ENCODE measurements at regions not wholly inside any gene's neighbourhood (a gene's known extent, or its start where the extent isn't known, plus 50 kb on each side); places are given as distances from the start of the nearest gene placed in this dataset.

GRCh38 chr2:16615687-16616615 lies 49.7 kb downstream of the CYRIA start:
- H3K4me1 Mint-ChIP-seq = peaks cover 50% of the 10 kb centered on the region
- H3K27me3 Mint-ChIP-seq = no peaks in the 10 kb centered on the region
- DNase-seq = no peak
- intact Hi-C loops (cut with micrococcal nuclease) = loop anchor here (10.0 kb wide), 1 partner anchor 689 kb away; no protein-coding TSS in a partner anchor
- TF ChIP-seq CTCF (IDR thresholded peaks at IDR 0.05) = no peak
- ChIA-PET POLR2A (no interaction called here), CTCF (interaction anchor here (0.8 to 5.6 kb wide), 3 partner anchors 13 to 141 kb away, joined by 3 to 129 read pairs (median 42); no protein-coding TSS in a partner anchor)
- ATAC-seq (ENCODE audit: low read depth) = no peak
- H3K4me3 Mint-ChIP-seq = no peak overlapping the region
- H3K9me3 Mint-ChIP-seq = no peaks in the 10 kb centered on the region
- H3K36me3 Mint-ChIP-seq (ENCODE audit: low read depth) = peaks cover 96% of the 10 kb centered on the region
- peak overlapping the region; percentile 47 for H3K27ac Mint-ChIP-seq

GRCh38 chr2:16615246-16615645 lies 50.4 kb downstream of the CYRIA start:
- intact Hi-C loops (cut with micrococcal nuclease) = loop anchor here (10.0 kb wide), 1 partner anchor 690 kb away; no protein-coding TSS in a partner anchor
- no peak for ATAC-seq (ENCODE audit: low read depth)
- H3K27me3 Mint-ChIP-seq = no peaks in the 10 kb centered on the region
- no peak for DNase-seq
- H3K9me3 Mint-ChIP-seq = no peaks in the 10 kb centered on the region
- no peak for TF ChIP-seq CTCF (IDR thresholded peaks at IDR 0.05)
- ChIA-PET CTCF (interaction anchor here (0.8 to 5.6 kb wide), 4 partner anchors 8 to 141 kb away, joined by 3 to 129 read pairs (median 36); no protein-coding TSS in a partner anchor), POLR2A (no interaction called here)
- H3K27ac Mint-ChIP-seq = no peak overlapping the region
- H3K4me1 Mint-ChIP-seq = peaks cover 44% of the 10 kb centered on the region
- H3K36me3 Mint-ChIP-seq (ENCODE audit: low read depth) = peaks cover 97% of the 10 kb centered on the region
- H3K4me3 Mint-ChIP-seq = no peak overlapping the region

GRCh38 chr2:16614314-16614860 lies 51.2 kb downstream of the CYRIA start:
- ATAC-seq (ENCODE audit: low read depth) (no peak), DNase-seq (no peak)
- H3K4me1 Mint-ChIP-seq = peaks cover 39% of the 10 kb centered on the region
- no peak for TF ChIP-seq CTCF (IDR thresholded peaks at IDR 0.05)
- peak overlapping the region; percentile 15 for H3K27ac Mint-ChIP-seq
- H3K9me3 Mint-ChIP-seq = no peaks in the 10 kb centered on the region
- POLR2A ChIA-PET = no interaction called here
- CTCF ChIA-PET = interaction anchor here (1.1 to 5.6 kb wide), 5 partner anchors 9 to 142 kb away, joined by 3 to 129 read pairs (median 29); no protein-coding TSS in a partner anchor
- intact Hi-C loops (cut with micrococcal nuclease) = loop anchor here (10.0 kb wide), 1 partner anchor 690 kb away; no protein-coding TSS in a partner anchor
- peaks cover 94% of the 10 kb centered on the region for H3K36me3 Mint-ChIP-seq (ENCODE audit: low read depth)
- no peak overlapping the region for H3K4me3 Mint-ChIP-seq
- no peaks in the 10 kb centered on the region for H3K27me3 Mint-ChIP-seq

GRCh38 chr2:16613539-16614011 lies 52.1 kb downstream of the CYRIA start:
- POLR2A ChIA-PET = interaction anchor here (0.8 to 1.3 kb wide), 3 partner anchors 9 to 143 kb away, joined by 3 to 4 read pairs (median 4); no protein-coding TSS in a partner anchor
- DNase-seq = no peak
- Mint-ChIP-seq H3K4me3 (no peak overlapping the region), H3K27me3 (no peaks in the 10 kb centered on the region), H3K36me3 (ENCODE audit: low read depth) (peaks cover 89% of the 10 kb centered on the region), H3K9me3 (no peaks in the 10 kb centered on the region), H3K27ac (no peak overlapping the region), H3K4me1 (peaks cover 43% of the 10 kb centered on the region)
- intact Hi-C loops (cut with micrococcal nuclease) = loop anchor here (1.0 to 10.0 kb wide), 3 partner anchors 17 to 691 kb away; no protein-coding TSS in a partner anchor
- peak; percentile 45 for ATAC-seq (ENCODE audit: low read depth)
- no peak for TF ChIP-seq CTCF (IDR thresholded peaks at IDR 0.05)
- CTCF ChIA-PET = interaction anchor here (0.8 to 5.6 kb wide), 14 partner anchors 9 to 159 kb away, joined by 3 to 129 read pairs (median 4); no protein-coding TSS in a partner anchor

Measured in activated B cell treated with CpG ODN at 0.5 μM for 24 hours (primary cell).